ENCODE measurements at regions not wholly inside any gene's neighbourhood (a gene's known extent, or its start where the extent isn't known, plus 50 kb on each side); places are given as distances from the start of the nearest gene placed in this dataset.

DNA sequence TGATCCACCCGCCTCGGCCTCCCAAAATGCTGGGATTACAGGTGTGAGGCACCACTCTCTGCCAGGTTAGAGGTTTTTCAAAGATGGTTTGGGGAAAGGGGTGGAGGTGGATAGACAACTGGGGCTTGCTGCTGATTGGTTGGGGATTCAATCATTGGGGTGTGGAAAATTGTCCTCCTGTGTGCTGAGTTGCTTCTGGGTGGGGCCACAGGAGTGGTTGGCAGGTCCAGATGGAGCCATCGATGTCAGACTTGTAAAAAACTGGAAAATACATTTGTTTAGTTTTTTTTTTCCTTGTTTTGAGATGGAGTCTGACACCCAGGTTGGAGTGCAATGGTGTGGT, 61.9 kb upstream of the CLINT1 start:
- TF ChIP-seq, protein P1, sequence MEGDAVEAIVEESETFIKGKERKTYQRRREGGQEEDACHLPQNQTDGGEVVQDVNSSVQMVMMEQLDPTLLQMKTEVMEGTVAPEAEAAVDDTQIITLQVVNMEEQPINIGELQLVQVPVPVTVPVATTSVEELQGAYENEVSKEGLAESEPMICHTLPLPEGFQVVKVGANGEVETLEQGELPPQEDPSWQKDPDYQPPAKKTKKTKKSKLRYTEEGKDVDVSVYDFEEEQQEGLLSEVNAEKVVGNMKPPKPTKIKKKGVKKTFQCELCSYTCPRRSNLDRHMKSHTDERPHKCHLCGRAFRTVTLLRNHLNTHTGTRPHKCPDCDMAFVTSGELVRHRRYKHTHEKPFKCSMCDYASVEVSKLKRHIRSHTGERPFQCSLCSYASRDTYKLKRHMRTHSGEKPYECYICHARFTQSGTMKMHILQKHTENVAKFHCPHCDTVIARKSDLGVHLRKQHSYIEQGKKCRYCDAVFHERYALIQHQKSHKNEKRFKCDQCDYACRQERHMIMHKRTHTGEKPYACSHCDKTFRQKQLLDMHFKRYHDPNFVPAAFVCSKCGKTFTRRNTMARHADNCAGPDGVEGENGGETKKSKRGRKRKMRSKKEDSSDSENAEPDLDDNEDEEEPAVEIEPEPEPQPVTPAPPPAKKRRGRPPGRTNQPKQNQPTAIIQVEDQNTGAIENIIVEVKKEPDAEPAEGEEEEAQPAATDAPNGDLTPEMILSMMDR (optimal IDR thresholded peaks at IDR 0.05 in 1 of 3, IDR thresholded peaks at IDR 0.05 in 1 of 3, conservative IDR thresholded peaks at IDR 0.05 in 1 of 3; ENCODE audit: extremely low read depth in 1 of 3, insufficient read depth in 2 of 3, low read length in 3 of 3) = no peak
- no peak for TF ChIP-seq EZH2 (IDR thresholded peaks at IDR 0.05; ENCODE audit: low read length)

Data from keratinocyte (primary cell).